Lung (tissue), 11 donors: ENCODE measurements at regions not wholly inside any gene's neighbourhood (a gene's known extent, or its start where the extent isn't known, plus 50 kb on each side); places are given as distances from the start of the nearest gene placed in this dataset.

Experiments used
- ATAC-seq: fragments of 200-7000 bp; cut with Tn5 transposase; one replicate; pipeline ENCODE4 v1.9.1; 2020; ENCODE audit warnings: moderate number of reproducible peaks; ENCODE audit not compliant: insufficient read depth, low FRiP score
- DNase-seq, 3 donors: peaks; one replicate each; pipeline ENCODE4 v3.0.0-alpha.2; 2013 to 2017
- H3K27ac ChIP-seq, 2 donors: one replicate each; pipeline ENCODE4 v1.5.1; 2013; ENCODE audit warnings: mild to moderate bottlenecking in 2 of 2, moderate library complexity in 2 of 2, control low read depth in 1 of 2, inconsistent platforms in 1 of 2, low read depth in 1 of 2, low read length in 1 of 2
- H3K27me3 ChIP-seq, 3 donors: one replicate each; pipeline ENCODE4 v1.5.1; 2013; ENCODE audit warnings: low read length in 2 of 3; ENCODE audit not compliant: control insufficient read depth in 3 of 3, insufficient read depth in 3 of 3
- H3K36me3 ChIP-seq, 4 donors: one replicate each; pipeline ENCODE4 v1.5.1; 2013; ENCODE audit warnings: low read length in 4 of 4, mild to moderate bottlenecking in 1 of 4, moderate library complexity in 1 of 4; ENCODE audit not compliant: control insufficient read depth in 4 of 4, insufficient read depth in 4 of 4
- H3K4me1 ChIP-seq, 5 donors: one replicate each; pipeline ENCODE4 v1.5.1; 2013; ENCODE audit warnings: low read length in 5 of 5, mild to moderate bottlenecking in 2 of 5, moderate library complexity in 1 of 5; ENCODE audit not compliant: control insufficient read depth in 5 of 5, insufficient read depth in 5 of 5
- H3K4me3 ChIP-seq: one replicate; pipeline ENCODE4 v1.5.1; 2013; ENCODE audit warnings: mild to moderate bottlenecking, control low read depth, moderate library complexity
- H3K9ac ChIP-seq, 2 donors: one replicate each; pipeline ENCODE4 v1.5.1; 2013; ENCODE audit warnings: low read length in 2 of 2, control low read depth in 1 of 2; ENCODE audit not compliant: insufficient read depth in 1 of 2
- H3K9me3 ChIP-seq, 4 donors: one replicate each; pipeline ENCODE4 v1.5.1; 2013; ENCODE audit warnings: low read length in 3 of 4, mild to moderate bottlenecking in 1 of 4, moderate library complexity in 1 of 4; ENCODE audit not compliant: control insufficient read depth in 4 of 4, insufficient read depth in 3 of 4
- CTCF ChIP-seq: IDR thresholded peaks from 2 replicates; pipeline ENCODE4 v1.5.1; 2012; ENCODE audit warnings: mild to moderate bottlenecking; ENCODE audit errors: control extremely low read depth, extremely low read depth
- WGBS, 2 donors: extraction: QIAGEN DNeasy Blood & Tissue Kit; methylation state at CpG; one replicate each; pipeline ENCODE4 v1.1.7; 2013; 5-methylcytosine and 5-hydroxymethylcytosine counted together
- donor health status: control.
- donor health status: control.
- donor health status: Bipolar disorder and iron deficiency.
- donor health status: healthy.
- donor health status: DM: yes; HTN: yes; CAD: no.

DNA sequence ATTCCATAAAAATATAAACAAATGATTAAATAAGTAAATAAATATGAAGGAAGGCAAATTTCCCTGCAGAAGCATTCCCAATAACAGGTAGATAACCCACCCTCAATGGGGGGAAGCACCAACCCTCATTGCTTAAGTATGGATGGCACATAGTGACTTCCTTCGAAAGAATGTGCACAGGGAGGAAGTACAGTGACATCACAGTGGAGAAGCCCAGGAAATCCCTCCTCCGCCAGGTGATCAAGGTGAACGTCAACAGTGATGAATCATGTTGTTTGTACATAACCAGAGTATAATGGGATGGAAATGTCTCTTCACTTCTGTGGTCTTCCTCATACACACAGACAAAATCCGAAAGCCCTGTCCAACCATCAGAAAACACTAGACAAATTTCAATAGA, 267.9 kb downstream of the THBS2 start:
- 83 to 84% methylated on average over 4 of the region's 4 CpGs for WGBS, 2 donors
- Histone ChIP-seq H3K36me3 (no peaks in the 10 kb centered on the region), H3K4me1 (peaks cover 0 to 4% (median 0%) of the 10 kb centered on the region in 5 donors), H3K9me3 (no peaks in the 10 kb centered on the region), H3K9ac (no peak overlapping the region), H3K4me3 (no peak overlapping the region), H3K27me3 (no peaks in the 10 kb centered on the region), H3K27ac (no peak overlapping the region)
- DNase-seq = no peak
- TF ChIP-seq CTCF = no peak
- no peak for ATAC-seq

DNA sequence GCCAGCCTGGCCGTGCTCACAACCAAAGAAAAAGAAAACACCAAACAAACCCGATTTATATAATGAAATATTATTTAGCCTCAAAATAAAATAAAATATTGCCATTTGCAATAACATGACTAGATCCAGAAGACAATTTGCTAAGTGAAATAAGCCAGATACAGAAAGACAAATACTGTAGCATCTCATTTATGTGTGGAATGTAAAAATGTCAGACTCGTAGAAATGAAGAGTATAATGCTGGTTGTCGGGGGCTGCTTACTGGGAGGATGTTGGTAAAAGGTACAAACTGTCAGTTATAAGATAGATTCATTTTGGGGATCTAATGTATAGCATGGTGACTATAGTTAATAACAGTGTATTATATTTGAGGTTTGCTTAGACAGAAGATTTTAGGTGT, 269.7 kb downstream of the THBS2 start:
- H3K9me3 ChIP-seq = peaks cover 0 to 5% (median under 1%) of the 10 kb centered on the region in 4 donors
- 81 to 89% methylated on average over 4 of the region's 4 CpGs for WGBS, 2 donors
- no peak for ATAC-seq
- no peaks in the 10 kb centered on the region for H3K27me3 ChIP-seq
- no peak overlapping the region for H3K27ac ChIP-seq
- H3K4me1 ChIP-seq = peaks cover 0 to 4% (median 0%) of the 10 kb centered on the region in 5 donors
- DNase-seq = no peak
- H3K36me3 ChIP-seq = no peaks in the 10 kb centered on the region
- H3K9ac ChIP-seq = no peak overlapping the region
- TF ChIP-seq CTCF = no peak
- no peak overlapping the region for H3K4me3 ChIP-seq

- no peaks in the 10 kb centered on the region for H3K36me3 ChIP-seq
- no peak overlapping the region for H3K27ac ChIP-seq
- H3K9me3 ChIP-seq = peaks cover 0 to 5% (median under 1%) of the 10 kb centered on the region in 4 donors
- DNase-seq (no peak), ATAC-seq (no peak)
- no peak overlapping the region for H3K4me3 ChIP-seq
- no peak overlapping the region for H3K9ac ChIP-seq
- 65 to 79% methylated on average over 2 of the region's 2 CpGs for WGBS, 2 donors
- H3K27me3 ChIP-seq = no peaks in the 10 kb centered on the region
- H3K4me1 ChIP-seq = no peaks in the 10 kb centered on the region
- no peak for TF ChIP-seq CTCF
Observed at GRCh38 chr6:168981187-168981586, 272.5 kb downstream of the THBS2 start.

DNA sequence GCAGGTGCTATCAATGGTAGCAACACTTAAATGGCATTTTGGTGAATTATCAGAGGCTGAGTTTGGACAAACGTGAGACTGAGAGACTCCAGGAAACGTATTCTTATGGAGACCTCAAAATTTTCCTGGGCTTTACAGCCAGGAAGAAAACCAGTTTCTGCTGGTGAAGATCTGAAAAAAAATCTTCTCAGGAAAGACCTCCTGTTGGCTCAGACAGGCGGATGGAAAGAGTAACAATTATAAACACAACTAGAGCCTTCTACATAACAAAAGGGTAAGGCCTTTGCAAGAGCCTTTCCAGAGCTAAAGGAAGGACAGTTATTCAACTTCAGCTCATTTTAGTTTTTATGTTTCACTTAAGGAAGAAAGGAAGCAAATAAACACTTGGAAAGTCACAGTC, 274.4 kb downstream of the THBS2 start:
- DNase-seq (no peak), ATAC-seq (no peak)
- WGBS, 2 donors = 47 to 53% methylated on average over 3 of the region's 3 CpGs

More for the DNA sequence above, 274.4 kb downstream of the THBS2 start:
- Histone ChIP-seq H3K4me3 (no peak overlapping the region), H3K27ac (no peak overlapping the region), H3K9me3 (peaks cover 0 to 5% (median under 1%) of the 10 kb centered on the region in 4 donors), H3K9ac (no peak overlapping the region), H3K36me3 (no peaks in the 10 kb centered on the region), H3K4me1 (no peaks in the 10 kb centered on the region), H3K27me3 (no peaks in the 10 kb centered on the region)
- TF ChIP-seq CTCF = no peak
